ENCODE measurements at regions not wholly inside any gene's neighbourhood (a gene's known extent, or its start where the extent isn't known, plus 50 kb on each side); places are given as distances from the start of the nearest gene placed in this dataset.
"Not testable (repeated sequence)": the region's sequence is repeated elsewhere in the genome, so short reads cannot be mapped to it uniquely, and the experiment has no call there.

- no peaks in the 10 kb centered on the region for H3K4me1 ChIP-seq
Measured at GRCh38 chr17:27370776-27371175, 76.9 kb downstream of the WSB1 start.

GRCh38 chr17:27373695-27374094 is 79.8 kb downstream of the WSB1 start:
- not testable (repeated sequence) for H3K36me3 ChIP-seq

More at GRCh38 chr17:27370776-27371175, 76.9 kb downstream of the WSB1 start:
- ATAC-seq = no peak
- H3K4me3 ChIP-seq = no peak overlapping the region
- TF ChIP-seq POLR2A (IDR thresholded peaks at IDR 0.05) (no peak), POLR2AphosphoS5 (IDR thresholded peaks at IDR 0.05) (no peak)
- TF ChIP-seq, protein P1, sequence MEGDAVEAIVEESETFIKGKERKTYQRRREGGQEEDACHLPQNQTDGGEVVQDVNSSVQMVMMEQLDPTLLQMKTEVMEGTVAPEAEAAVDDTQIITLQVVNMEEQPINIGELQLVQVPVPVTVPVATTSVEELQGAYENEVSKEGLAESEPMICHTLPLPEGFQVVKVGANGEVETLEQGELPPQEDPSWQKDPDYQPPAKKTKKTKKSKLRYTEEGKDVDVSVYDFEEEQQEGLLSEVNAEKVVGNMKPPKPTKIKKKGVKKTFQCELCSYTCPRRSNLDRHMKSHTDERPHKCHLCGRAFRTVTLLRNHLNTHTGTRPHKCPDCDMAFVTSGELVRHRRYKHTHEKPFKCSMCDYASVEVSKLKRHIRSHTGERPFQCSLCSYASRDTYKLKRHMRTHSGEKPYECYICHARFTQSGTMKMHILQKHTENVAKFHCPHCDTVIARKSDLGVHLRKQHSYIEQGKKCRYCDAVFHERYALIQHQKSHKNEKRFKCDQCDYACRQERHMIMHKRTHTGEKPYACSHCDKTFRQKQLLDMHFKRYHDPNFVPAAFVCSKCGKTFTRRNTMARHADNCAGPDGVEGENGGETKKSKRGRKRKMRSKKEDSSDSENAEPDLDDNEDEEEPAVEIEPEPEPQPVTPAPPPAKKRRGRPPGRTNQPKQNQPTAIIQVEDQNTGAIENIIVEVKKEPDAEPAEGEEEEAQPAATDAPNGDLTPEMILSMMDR (IDR thresholded peaks at IDR 0.05) = no peak
- WGBS, 2 donors (ENCODE audit: low coverage in 1 of 2) = 100% methylated on average over 1 of the region's 1 CpG; no CpG with 5 or more reads in 1 of the 2 donors
- no peaks in the 10 kb centered on the region for H3K27me3 ChIP-seq
- H3K9me3 ChIP-seq = peaks cover 0 to 4% (median 0%) of the 10 kb centered on the region in 3 donors
- H3K36me3 ChIP-seq = no peaks in the 10 kb centered on the region
- H3K27ac ChIP-seq = no peak overlapping the region

DNA sequence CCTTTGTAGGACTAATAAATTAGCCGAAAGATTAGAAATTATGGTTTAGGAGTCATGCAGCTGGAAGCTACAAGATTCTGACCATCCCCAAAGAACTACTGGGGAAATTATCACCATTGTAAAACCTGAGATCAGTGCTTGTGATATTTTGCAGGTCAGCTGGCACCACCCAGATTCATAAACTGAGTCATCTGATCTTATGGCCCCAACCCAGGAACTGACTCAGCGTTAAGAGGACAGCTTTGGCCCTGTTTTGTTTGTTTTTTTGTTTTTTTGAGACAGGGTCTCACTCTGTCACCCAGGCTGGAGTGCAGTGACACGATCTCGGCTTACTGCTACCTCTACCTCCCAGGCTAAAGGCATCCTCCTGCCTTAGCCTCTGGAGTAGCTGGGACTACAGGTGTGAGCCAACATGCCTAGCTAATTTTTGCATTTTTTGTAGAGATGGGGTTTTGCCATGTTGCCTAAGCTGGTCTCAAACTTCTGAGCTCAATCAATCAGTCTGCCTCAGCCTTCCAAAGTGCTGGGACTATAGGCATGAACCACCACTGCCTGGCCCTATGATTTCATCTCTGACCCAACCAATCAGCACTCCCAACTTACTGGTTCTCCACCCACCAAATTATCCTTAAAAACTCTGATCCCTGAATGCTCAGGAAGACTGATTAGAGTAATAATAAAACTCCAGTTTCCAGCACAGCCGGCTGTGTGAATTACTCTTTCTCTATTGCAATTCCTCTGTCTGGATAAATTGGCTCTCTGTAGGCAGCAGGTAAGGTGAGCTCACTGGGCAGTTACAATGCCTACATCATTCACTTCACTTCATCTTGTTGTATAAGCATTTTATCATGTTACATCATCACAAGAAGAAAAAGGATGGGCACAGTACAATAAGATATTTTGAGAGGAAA is 79.4 kb upstream of the KSR1 start:
- Histone ChIP-seq H3K4me3 (no peak overlapping the region), H3K4me1 (peaks cover 0 to 33% (median 12%) of the 10 kb centered on the region in 3 donors), H3K36me3 (no peaks in the 10 kb centered on the region), H3K9me3 (no peaks in the 10 kb centered on the region), H3K27ac (no peak overlapping the region), H3K27me3 (no peaks in the 10 kb centered on the region)
- TF ChIP-seq POLR2AphosphoS5 (IDR thresholded peaks at IDR 0.05) = no peak
- no peak for TF ChIP-seq EP300 (IDR thresholded peaks at IDR 0.05)
- no peak for TF ChIP-seq POLR2A (IDR thresholded peaks at IDR 0.05)
- TF ChIP-seq, protein P1 (IDR thresholded peaks at IDR 0.05) = no peak
- WGBS, 2 donors (ENCODE audit: low coverage in 1 of 2) = 64 to 79% methylated on average over 3 to 5 of the region's 5 CpGs
- no peak for ATAC-seq

More at GRCh38 chr17:27373695-27374094, 79.8 kb downstream of the WSB1 start:
- not testable (repeated sequence) for H3K4me1 ChIP-seq, H3K9me3 ChIP-seq, H3K4me3 ChIP-seq, ATAC-seq, H3K27ac ChIP-seq, H3K27me3 ChIP-seq

DNA sequence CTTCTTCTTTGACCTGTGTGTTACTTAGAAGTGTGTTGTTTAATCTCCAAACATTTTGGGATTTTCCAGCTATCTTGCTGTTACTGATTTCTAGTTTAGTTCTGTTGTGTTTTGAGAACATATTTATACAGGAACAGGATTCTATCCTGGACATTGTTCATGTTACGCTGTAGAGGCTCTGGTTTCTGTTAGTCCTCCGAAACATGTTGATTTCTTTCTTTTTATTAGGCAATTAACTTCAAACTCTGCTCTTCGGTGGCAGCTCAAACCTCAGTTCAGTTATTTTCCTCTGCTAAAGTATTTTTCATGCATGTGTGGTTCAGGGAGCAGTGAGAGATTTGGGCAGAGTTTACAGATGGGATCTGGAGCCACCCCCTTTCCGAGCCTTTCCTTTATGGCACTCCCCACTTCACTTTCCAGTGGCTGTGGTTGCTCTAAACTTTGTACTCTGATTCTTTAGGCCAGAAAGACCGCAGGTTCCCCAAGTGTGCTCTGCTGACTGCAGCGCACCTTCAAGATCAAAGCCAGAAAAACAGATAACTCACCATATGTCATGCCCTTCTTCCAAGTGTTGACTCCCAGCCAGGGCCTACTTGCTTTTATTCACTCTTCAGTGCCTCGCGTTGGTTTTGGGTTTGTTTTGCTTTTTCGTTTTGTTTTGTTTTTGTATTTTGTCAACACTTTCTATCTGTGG is 77.6 kb upstream of the KSR1 start:
- peak overlapping the region in 2 of 4 donors; percentile 30 to 49 for H3K27ac ChIP-seq
- no peaks in the 10 kb centered on the region for H3K9me3 ChIP-seq
- H3K4me1 ChIP-seq = peaks cover 0 to 34% (median 12%) of the 10 kb centered on the region in 3 donors
- no peak overlapping the region for H3K4me3 ChIP-seq
- 49 to 52% methylated on average over 7 to 9 of the region's 9 CpGs for WGBS, 2 donors (ENCODE audit: low coverage in 1 of 2)
- H3K36me3 ChIP-seq = no peaks in the 10 kb centered on the region
- TF ChIP-seq EP300 (IDR thresholded peaks at IDR 0.05) (no peak), POLR2A (IDR thresholded peaks at IDR 0.05) (no peak), POLR2AphosphoS5 (IDR thresholded peaks at IDR 0.05) (no peak)
- TF ChIP-seq, protein P1 (IDR thresholded peaks at IDR 0.05) = no peak
- no peak for ATAC-seq
- H3K27me3 ChIP-seq = no peaks in the 10 kb centered on the region

GRCh38 chr17:27379888-27380533 is 76.2 kb upstream of the KSR1 start:
- peaks cover 0 to 46% (median 12%) of the 10 kb centered on the region in 3 donors for H3K4me1 ChIP-seq
- H3K9me3 ChIP-seq = no peaks in the 10 kb centered on the region
- H3K36me3 ChIP-seq = no peaks in the 10 kb centered on the region
- H3K27ac ChIP-seq = peak overlapping the region in 3 of 4 donors; percentile 22 to 45 (median 27)
- no peak for TF ChIP-seq POLR2AphosphoS5 (IDR thresholded peaks at IDR 0.05)
- TF ChIP-seq, protein P1 (IDR thresholded peaks at IDR 0.05) = no peak
- no peak for TF ChIP-seq POLR2A (IDR thresholded peaks at IDR 0.05)
- TF ChIP-seq EP300 (IDR thresholded peaks at IDR 0.05) = no peak
- 0 to 2% methylated on average over 11 to 15 of the region's 21 CpGs for WGBS, 2 donors (ENCODE audit: low coverage in 1 of 2)
- ATAC-seq = peak; percentile 33
- H3K27me3 ChIP-seq = no peaks in the 10 kb centered on the region
- H3K4me3 ChIP-seq = peak overlapping the region in 1 of 2 donors; percentile 35

All from gastroesophageal sphincter (tissue), 4 donors.